ENCODE measurements at regions not wholly inside any gene's neighbourhood (a gene's known extent, or its start where the extent isn't known, plus 50 kb on each side); places are given as distances from the start of the nearest gene placed in this dataset.

DNA sequence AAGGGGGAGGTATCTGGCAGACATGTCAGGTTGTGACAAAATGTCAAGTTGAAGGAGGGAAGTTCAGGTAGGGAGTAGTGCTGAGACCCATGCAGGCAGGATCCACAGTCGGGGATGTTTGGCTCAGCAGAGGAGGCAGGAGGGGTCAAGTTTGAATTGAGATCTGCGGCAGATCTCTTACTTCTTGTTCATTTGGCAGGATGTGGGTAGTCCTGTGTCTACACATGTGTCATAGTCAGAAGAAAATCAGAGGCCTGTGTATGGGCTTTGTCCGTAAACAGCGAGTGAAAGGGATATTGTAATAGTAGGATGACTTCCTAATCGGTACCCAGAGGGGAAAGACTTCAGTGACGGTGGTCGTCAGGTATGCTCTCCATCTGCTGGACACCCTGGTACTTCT is 203.8 kb upstream of the MTPN start:
- Mint-ChIP-seq H3K36me3 (ENCODE audit: low read depth) (no peaks in the 10 kb centered on the region), H3K27me3 (ENCODE audit: insufficient read depth) (no peaks in the 10 kb centered on the region; the same call in 1 of the 2 replicates), H3K4me1 (ENCODE audit: low read depth) (no peaks in the 10 kb centered on the region), H3K27ac (no peak overlapping the region), H3K4me3 (no peak overlapping the region), H3K9me3 (peaks cover 14% of the 10 kb centered on the region; the same call in 1 of the 2 replicates)
- DNase-seq, result no peak
- TF ChIP-seq, protein P1, sequence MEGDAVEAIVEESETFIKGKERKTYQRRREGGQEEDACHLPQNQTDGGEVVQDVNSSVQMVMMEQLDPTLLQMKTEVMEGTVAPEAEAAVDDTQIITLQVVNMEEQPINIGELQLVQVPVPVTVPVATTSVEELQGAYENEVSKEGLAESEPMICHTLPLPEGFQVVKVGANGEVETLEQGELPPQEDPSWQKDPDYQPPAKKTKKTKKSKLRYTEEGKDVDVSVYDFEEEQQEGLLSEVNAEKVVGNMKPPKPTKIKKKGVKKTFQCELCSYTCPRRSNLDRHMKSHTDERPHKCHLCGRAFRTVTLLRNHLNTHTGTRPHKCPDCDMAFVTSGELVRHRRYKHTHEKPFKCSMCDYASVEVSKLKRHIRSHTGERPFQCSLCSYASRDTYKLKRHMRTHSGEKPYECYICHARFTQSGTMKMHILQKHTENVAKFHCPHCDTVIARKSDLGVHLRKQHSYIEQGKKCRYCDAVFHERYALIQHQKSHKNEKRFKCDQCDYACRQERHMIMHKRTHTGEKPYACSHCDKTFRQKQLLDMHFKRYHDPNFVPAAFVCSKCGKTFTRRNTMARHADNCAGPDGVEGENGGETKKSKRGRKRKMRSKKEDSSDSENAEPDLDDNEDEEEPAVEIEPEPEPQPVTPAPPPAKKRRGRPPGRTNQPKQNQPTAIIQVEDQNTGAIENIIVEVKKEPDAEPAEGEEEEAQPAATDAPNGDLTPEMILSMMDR (IDR thresholded peaks at IDR 0.05), result no peak

GRCh38 chr7:136179851-136180721 is 202.9 kb upstream of the MTPN start:
- TF ChIP-seq, protein P1 (IDR thresholded peaks at IDR 0.05), result no peak
- no peaks in the 10 kb centered on the region for H3K4me1 Mint-ChIP-seq (ENCODE audit: low read depth)
- H3K9me3 Mint-ChIP-seq, result peaks cover 14% of the 10 kb centered on the region; the same call in 1 of the 2 replicates
- H3K27me3 Mint-ChIP-seq (ENCODE audit: insufficient read depth), result no peaks in the 10 kb centered on the region; the same call in 1 of the 2 replicates
- no peak for DNase-seq
- no peaks in the 10 kb centered on the region for H3K36me3 Mint-ChIP-seq (ENCODE audit: low read depth)
- H3K4me3 Mint-ChIP-seq, result no peak overlapping the region
- no peak overlapping the region for H3K27ac Mint-ChIP-seq

GRCh38 chr7:136179154-136179553 is 202.0 kb upstream of the MTPN start:
- TF ChIP-seq, protein P1 (IDR thresholded peaks at IDR 0.05), result no peak
- Mint-ChIP-seq H3K36me3 (ENCODE audit: low read depth) (no peaks in the 10 kb centered on the region), H3K4me1 (ENCODE audit: low read depth) (no peaks in the 10 kb centered on the region), H3K4me3 (no peak overlapping the region), H3K9me3 (peaks cover 14% of the 10 kb centered on the region; the same call in 1 of the 2 replicates), H3K27me3 (ENCODE audit: insufficient read depth) (no peaks in the 10 kb centered on the region; the same call in 1 of the 2 replicates), H3K27ac (no peak overlapping the region)
- no peak for DNase-seq

GRCh38 chr7:136174477-136175125 is 197.4 kb upstream of the MTPN start:
- DNase-seq, result no peak
- H3K36me3 Mint-ChIP-seq (ENCODE audit: low read depth), result no peaks in the 10 kb centered on the region
- no peak overlapping the region for H3K4me3 Mint-ChIP-seq
- peaks cover 10% of the 10 kb centered on the region; the same call in 1 of the 2 replicates for H3K9me3 Mint-ChIP-seq
- TF ChIP-seq, protein P1 (IDR thresholded peaks at IDR 0.05), result no peak
- H3K27me3 Mint-ChIP-seq (ENCODE audit: insufficient read depth), result no peaks in the 10 kb centered on the region
- no peak overlapping the region for H3K27ac Mint-ChIP-seq
- no peaks in the 10 kb centered on the region for H3K4me1 Mint-ChIP-seq (ENCODE audit: low read depth)

DNA sequence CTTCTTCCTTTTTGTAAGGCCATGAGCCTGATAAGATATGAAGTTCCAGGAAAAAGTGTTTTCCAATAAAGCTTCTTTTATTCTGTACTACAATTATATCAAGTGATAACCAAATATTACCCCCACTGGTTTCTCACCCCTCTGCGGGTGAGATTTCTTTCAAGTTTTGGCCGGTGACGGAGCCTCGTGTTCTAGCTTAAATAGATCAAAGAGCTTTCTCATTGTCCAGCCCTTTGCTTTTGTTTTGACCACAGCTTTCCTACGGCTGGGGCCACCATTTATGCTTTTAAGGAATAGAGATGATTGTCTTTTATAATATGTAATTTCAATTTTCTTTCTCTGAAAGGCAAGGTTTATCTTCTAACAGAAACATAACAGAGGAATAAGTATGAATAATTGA is 196.7 kb upstream of the MTPN start:
- Mint-ChIP-seq H3K36me3 (ENCODE audit: low read depth) (no peaks in the 10 kb centered on the region), H3K4me3 (no peak overlapping the region), H3K9me3 (peaks cover 10% of the 10 kb centered on the region; the same call in 1 of the 2 replicates), H3K27me3 (ENCODE audit: insufficient read depth) (no peaks in the 10 kb centered on the region), H3K4me1 (ENCODE audit: low read depth) (no peaks in the 10 kb centered on the region), H3K27ac (no peak overlapping the region)
- DNase-seq, result no peak
- TF ChIP-seq, protein P1 (IDR thresholded peaks at IDR 0.05), result no peak
